B cell (primary cell): ENCODE measurements at regions not wholly inside any gene's neighbourhood (a gene's known extent, or its start where the extent isn't known, plus 50 kb on each side); places are given as distances from the start of the nearest gene placed in this dataset.

Source experiments
- ATAC-seq: fragments of 200-7000 bp; cut with Tn5 transposase; one replicate; pipeline ENCODE4 v1.10.0; 2021; ENCODE audit warnings: low read depth, mild to moderate bottlenecking, moderate number of reproducible peaks, moderate library complexity
- CTCF ChIA-PET: fragments of 350-600 bp; sonication (Branson Sonifier 250); formaldehyde crosslinking; loops from one replicate; lab custom pipeline; 2021; ENCODE audit warnings: antibody characterized with exemption, inconsistent platforms; lab: Charles Lee
- POLR2A ChIA-PET: fragments of 350-600 bp; sonication (Branson Sonifier 250); formaldehyde crosslinking; loops from one replicate; lab custom pipeline; 2021; ENCODE audit warnings: antibody characterized with exemption; lab: Charles Lee
- DNase-seq: peaks from one replicate; pipeline ENCODE4 v3.0.0; 2013
- H2AFZ ChIP-seq: 2 replicates; pipeline ENCODE4 v1.6.1; 2012; ENCODE audit warnings: mild to moderate bottlenecking, low read depth, low read length; ENCODE audit not compliant: insufficient read depth, poor library complexity, severe bottlenecking
- H3K27ac ChIP-seq, 2 donors: 1 replicate in 1 of 2; 2 replicates in 1 of 2; pipeline ENCODE4 v1.5.1; 2012 to 2013; ENCODE audit warnings: low read length in 2 of 2, mild to moderate bottlenecking in 2 of 2, moderate library complexity in 1 of 2
- H3K27me3 ChIP-seq, 4 experiments: fragments of 200-600 bp in 1 of 4; sonication (generic) in 1 of 4; replicated peaks in 1 of 4; 1 replicate in 2 of 4; 2 replicates in 2 of 4; pipeline versions ENCODE4 v1.6.1 to v1.7.0; 2013 to 2016; ENCODE audit warnings: low read length in 3 of 4, mild to moderate bottlenecking in 2 of 4, mixed read lengths in 1 of 4, moderate library complexity in 1 of 4; ENCODE audit not compliant: insufficient read depth in 4 of 4, control insufficient read depth in 3 of 4; ENCODE audit errors: control extremely low read depth in 1 of 4
- H3K36me3 ChIP-seq, 2 experiments: replicated peaks in 1 of 2; 1 replicate in 1 of 2; 2 replicates in 1 of 2; pipeline versions ENCODE4 v1.6.1 to v1.7.1; 2013; ENCODE audit warnings: low read length in 1 of 2; ENCODE audit not compliant: insufficient read depth in 2 of 2, control insufficient read depth in 1 of 2; ENCODE audit errors: control extremely low read depth in 1 of 2, extremely low read depth in 1 of 2
- H3K4me1 ChIP-seq, 2 donors: fragments of 200-600 bp in 1 of 2; sonication (generic) in 1 of 2; 1 replicate in 1 of 2; 2 replicates in 1 of 2; pipeline versions ENCODE4 v1.5.1 to v1.6.1; 2013 to 2017; ENCODE audit warnings: low read length in 2 of 2; ENCODE audit not compliant: control insufficient read depth in 2 of 2, insufficient read depth in 2 of 2
- H3K4me2 ChIP-seq: replicated peaks from 2 replicates; pipeline ENCODE3; 2012; ENCODE audit warnings: mild to moderate bottlenecking, low read depth, low read length; ENCODE audit not compliant: poor library complexity, severe bottlenecking
- H3K4me3 ChIP-seq, 5 experiments: fragments of 200-600 bp in 1 of 5; sonication (generic) in 1 of 5; 1 replicate in 3 of 5; 2 replicates in 2 of 5; pipeline versions ENCODE4 v1.5.1 to v1.7.0; 2011 to 2016; ENCODE audit warnings: low read length in 4 of 5, mild to moderate bottlenecking in 4 of 5, low read depth in 2 of 5, control low read depth in 1 of 5, moderate library complexity in 1 of 5; ENCODE audit not compliant: insufficient read depth in 1 of 5; ENCODE audit errors: control extremely low read depth in 1 of 5, extremely low read depth in 1 of 5
- H3K79me2 ChIP-seq: fragments of 200-600 bp; sonication (generic); one replicate; pipeline ENCODE4 v1.6.0; 2016; ENCODE audit warnings: low read length; ENCODE audit not compliant: control insufficient read depth, insufficient read depth
- H3K9ac ChIP-seq: fragments of 200-600 bp; sonication (generic); 2 replicates; pipeline ENCODE4 v1.6.1; 2017; ENCODE audit warnings: mild to moderate bottlenecking, low read length, moderate library complexity
- H3K9me3 ChIP-seq, 3 donors: one replicate each; pipeline versions ENCODE4 v1.6.1 to v1.7.1; 2013; ENCODE audit warnings: low read length in 2 of 3; ENCODE audit not compliant: control insufficient read depth in 2 of 3, insufficient read depth in 1 of 3; ENCODE audit errors: control extremely low read depth in 1 of 3
- H4K20me1 ChIP-seq: 2 replicates; pipeline ENCODE4 v1.6.0; 2012; ENCODE audit warnings: mild to moderate bottlenecking, low read length; ENCODE audit not compliant: insufficient read depth, control insufficient read depth, poor library complexity, severe bottlenecking
- H3K27ac Mint-ChIP-seq: one replicate; pipeline ENCODE4 v1.8.0; 2021; ENCODE audit warnings: mixed read lengths
- H3K27me3 Mint-ChIP-seq: one replicate; pipeline ENCODE4 v1.8.0; 2021; ENCODE audit warnings: mixed read lengths
- H3K4me1 Mint-ChIP-seq: one replicate; pipeline ENCODE4 v1.8.0; 2021; ENCODE audit warnings: mixed read lengths
- H3K4me3 Mint-ChIP-seq: one replicate; pipeline ENCODE4 v1.8.0; 2021; ENCODE audit warnings: mixed read lengths
- H3K9me3 Mint-ChIP-seq: one replicate; pipeline ENCODE4 v1.8.0; 2022; ENCODE audit warnings: mixed read lengths; ENCODE audit not compliant: insufficient read depth
- EZH2 ChIP-seq: IDR thresholded peaks from 2 replicates; pipeline ENCODE4 v1.6.1; 2012; ENCODE audit warnings: borderline replicate concordance, low read depth, mild to moderate bottlenecking, moderate library complexity, low read length; ENCODE audit not compliant: insufficient read depth, poor library complexity, severe bottlenecking
- WGBS: methylation state at CpG from one replicate; pipeline ENCODE4 v1.1.5; 2013; ENCODE audit warnings: missing lambda C conversion rate; ENCODE audit not compliant: insufficient coverage; 5-methylcytosine and 5-hydroxymethylcytosine counted together
- intact Hi-C: fragments of 100-400 bp; cut with micrococcal nuclease; formaldehyde crosslinking; loops from one replicate; pipeline ENCODE4 v1.10.0; 2022
- TF ChIP-seq, protein P1 (sequence below): fragments of 200-600 bp; IDR thresholded peaks from one replicate; pipeline ENCODE4 v1.8.0; 2022; ENCODE audit warnings: antibody characterized with exemption, mild to moderate bottlenecking

DNA sequence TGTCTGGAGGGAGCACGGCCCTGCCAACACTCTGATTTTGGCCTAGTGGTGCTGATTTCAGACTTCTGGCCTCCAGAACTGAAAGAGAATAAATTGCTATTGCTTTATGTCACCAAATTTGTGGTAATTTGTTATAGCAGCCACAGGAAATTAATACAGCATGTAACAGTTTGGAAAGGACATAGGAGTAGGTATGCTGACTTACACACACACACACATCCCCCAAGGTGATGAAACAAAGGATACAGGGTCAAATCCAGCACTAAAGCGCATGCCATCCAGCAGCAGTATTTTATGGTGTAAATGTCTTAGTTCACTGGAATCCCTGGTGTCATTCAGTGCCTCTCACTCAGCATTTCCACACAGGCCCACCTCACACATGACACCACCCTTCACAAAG, 72.2 kb upstream of the MAN1A2 start:
- Histone ChIP-seq H3K9me3 (no peaks in the 10 kb centered on the region), H3K27ac (no peak overlapping the region), H3K27me3 (no peaks in the 10 kb centered on the region), H3K79me2 (no peaks in the 10 kb centered on the region), H3K4me2 (no peak overlapping the region), H2AFZ (no peak overlapping the region), H3K4me3 (no peak overlapping the region), H3K4me1 (no peaks in the 10 kb centered on the region), H4K20me1 (no peaks in the 10 kb centered on the region), H3K9ac (no peak overlapping the region), H3K36me3 (no peaks in the 10 kb centered on the region)
- WGBS: 86% methylated on average over 1 of the region's 2 CpGs
- intact Hi-C loops: no loop called here
- peaks cover 6% of the 10 kb centered on the region for H3K27me3 Mint-ChIP-seq
- TF ChIP-seq EZH2: no peak
- TF ChIP-seq, protein P1, sequence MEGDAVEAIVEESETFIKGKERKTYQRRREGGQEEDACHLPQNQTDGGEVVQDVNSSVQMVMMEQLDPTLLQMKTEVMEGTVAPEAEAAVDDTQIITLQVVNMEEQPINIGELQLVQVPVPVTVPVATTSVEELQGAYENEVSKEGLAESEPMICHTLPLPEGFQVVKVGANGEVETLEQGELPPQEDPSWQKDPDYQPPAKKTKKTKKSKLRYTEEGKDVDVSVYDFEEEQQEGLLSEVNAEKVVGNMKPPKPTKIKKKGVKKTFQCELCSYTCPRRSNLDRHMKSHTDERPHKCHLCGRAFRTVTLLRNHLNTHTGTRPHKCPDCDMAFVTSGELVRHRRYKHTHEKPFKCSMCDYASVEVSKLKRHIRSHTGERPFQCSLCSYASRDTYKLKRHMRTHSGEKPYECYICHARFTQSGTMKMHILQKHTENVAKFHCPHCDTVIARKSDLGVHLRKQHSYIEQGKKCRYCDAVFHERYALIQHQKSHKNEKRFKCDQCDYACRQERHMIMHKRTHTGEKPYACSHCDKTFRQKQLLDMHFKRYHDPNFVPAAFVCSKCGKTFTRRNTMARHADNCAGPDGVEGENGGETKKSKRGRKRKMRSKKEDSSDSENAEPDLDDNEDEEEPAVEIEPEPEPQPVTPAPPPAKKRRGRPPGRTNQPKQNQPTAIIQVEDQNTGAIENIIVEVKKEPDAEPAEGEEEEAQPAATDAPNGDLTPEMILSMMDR: no peak
- no peak for DNase-seq
- no peaks in the 10 kb centered on the region for H3K9me3 Mint-ChIP-seq
- H3K4me3 Mint-ChIP-seq: no peak overlapping the region
- H3K27ac Mint-ChIP-seq: no peak overlapping the region
- ATAC-seq: no peak
- ChIA-PET POLR2A (no interaction called here), CTCF (no interaction called here)
- H3K4me1 Mint-ChIP-seq: no peaks in the 10 kb centered on the region

DNA sequence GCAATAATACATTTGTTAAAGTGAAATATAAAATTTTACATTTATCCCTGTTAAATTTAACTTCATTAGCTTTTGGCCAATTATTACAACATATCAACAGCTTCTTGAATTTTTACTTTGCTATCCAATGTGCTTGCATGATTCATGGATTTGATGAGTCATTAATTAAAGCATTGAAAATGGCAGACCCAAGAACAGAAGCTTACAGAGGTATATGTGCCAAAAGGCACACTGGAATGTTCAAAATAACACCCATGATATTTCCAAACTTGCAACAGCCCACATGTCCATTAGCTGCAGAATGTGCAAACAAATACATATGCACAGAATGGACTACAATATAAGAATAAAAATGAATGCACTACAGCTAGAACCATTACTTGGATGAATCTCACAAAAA, 76.4 kb upstream of the MAN1A2 start:
- Mint-ChIP-seq H3K9me3 (no peaks in the 10 kb centered on the region), H3K4me3 (no peak overlapping the region), H3K27ac (no peak overlapping the region), H3K27me3 (peaks cover 17% of the 10 kb centered on the region), H3K4me1 (no peaks in the 10 kb centered on the region)
- no peak for DNase-seq
- Histone ChIP-seq H3K4me2 (no peak overlapping the region), H3K4me3 (no peak overlapping the region), H3K9ac (no peak overlapping the region), H3K36me3 (no peaks in the 10 kb centered on the region), H3K79me2 (no peaks in the 10 kb centered on the region), H3K27ac (no peak overlapping the region), H2AFZ (no peak overlapping the region), H3K4me1 (no peaks in the 10 kb centered on the region), H4K20me1 (no peaks in the 10 kb centered on the region), H3K9me3 (no peaks in the 10 kb centered on the region), H3K27me3 (peaks cover 0 to 2% (median 0%) of the 10 kb centered on the region in 4 experiments)
- CTCF ChIA-PET: interaction anchor here (1.8 kb wide), 1 partner anchor 463 kb away, joined by 5 read pairs; no protein-coding TSS in a partner anchor
- intact Hi-C loops: no loop called here
- TF ChIP-seq EZH2: no peak
- TF ChIP-seq, protein P1: no peak
- no peak for ATAC-seq
- POLR2A ChIA-PET: no interaction called here
